Cardiac muscle cell (in vitro differentiated cells and primary cell): ENCODE measurements at regions not wholly inside any gene's neighbourhood (a gene's known extent, or its start where the extent isn't known, plus 50 kb on each side); places are given as distances from the start of the nearest gene placed in this dataset.

ENCODE experiments used
- DNase-seq, 2 donors: peaks; one replicate each; pipeline versions ENCODE4 v3.0.0 to v3.0.0-alpha.2; 2010 to 2017; ENCODE audit warnings: low read depth in 1 of 2, low spot score in 1 of 2
- H3K27ac ChIP-seq: fragments of 200-600 bp; sonication (generic); 2 replicates; pipeline ENCODE4 v1.5.1; 2016
- H3K27me3 ChIP-seq: fragments of 200-600 bp; sonication (generic); 2 replicates; pipeline ENCODE4 v1.6.0; 2016; ENCODE audit warnings: control low read depth
- H3K36me3 ChIP-seq: fragments of 200-600 bp; sonication (generic); 2 replicates; pipeline ENCODE4 v1.5.1; 2016; ENCODE audit warnings: control low read depth
- H3K4me1 ChIP-seq: fragments of 200-600 bp; sonication (generic); 2 replicates; pipeline ENCODE4 v1.8.1; 2017; ENCODE audit warnings: low read depth, mild to moderate bottlenecking, mixed run types
- H3K4me3 ChIP-seq: fragments of 200-600 bp; sonication (generic); 2 replicates; pipeline ENCODE4 v1.5.1; 2016; ENCODE audit warnings: mild to moderate bottlenecking
- H3K9me3 ChIP-seq: fragments of 200-600 bp; sonication (generic); 2 replicates; pipeline ENCODE4 v1.5.1; 2017; ENCODE audit warnings: low read depth, mild to moderate bottlenecking, control low read depth
- CTCF ChIP-seq: IDR thresholded peaks from 2 replicates; pipeline ENCODE4 v1.5.1; 2012; ENCODE audit warnings: low read depth, mild to moderate bottlenecking, low read length

GRCh38 chr9:126117631-126118030 is 209.0 kb upstream of the MVB12B start:
- Histone ChIP-seq H3K4me3 (no peak overlapping the region), H3K27ac (no peak overlapping the region), H3K9me3 (no peaks in the 10 kb centered on the region), H3K36me3 (no peaks in the 10 kb centered on the region), H3K4me1 (no peaks in the 10 kb centered on the region), H3K27me3 (peaks cover 8% of the 10 kb centered on the region)
- no peak for DNase-seq
- no peak for TF ChIP-seq CTCF

- Histone ChIP-seq H3K27me3 (peaks cover 10% of the 10 kb centered on the region), H3K36me3 (no peaks in the 10 kb centered on the region), H3K27ac (no peak overlapping the region), H3K4me1 (no peaks in the 10 kb centered on the region), H3K4me3 (no peak overlapping the region), H3K9me3 (no peaks in the 10 kb centered on the region)
- no peak for TF ChIP-seq CTCF
- no peak for DNase-seq
These were observed 206.9 kb upstream of the MVB12B start for GRCh38 chr9:126119731-126120130.

GRCh38 chr9:126122901-126123616 is 203.6 kb upstream of the MVB12B start:
- Histone ChIP-seq H3K27me3 (peaks cover 10% of the 10 kb centered on the region), H3K36me3 (no peaks in the 10 kb centered on the region), H3K4me1 (peaks cover 15% of the 10 kb centered on the region), H3K4me3 (no peak overlapping the region), H3K27ac (no peak overlapping the region), H3K9me3 (no peaks in the 10 kb centered on the region)
- TF ChIP-seq CTCF = no peak
- no peak for DNase-seq

GRCh38 chr9:126123927-126124326 is 202.7 kb upstream of the MVB12B start:
- H3K27me3 ChIP-seq = peaks cover 10% of the 10 kb centered on the region
- H3K9me3 ChIP-seq = no peaks in the 10 kb centered on the region
- TF ChIP-seq CTCF = no peak

GRCh38 chr9:126125177-126125576 is 201.5 kb upstream of the MVB12B start:
- peaks cover 15% of the 10 kb centered on the region for H3K4me1 ChIP-seq
- no peaks in the 10 kb centered on the region for H3K9me3 ChIP-seq
- peak overlapping the region; percentile 75 for H3K27ac ChIP-seq
- H3K4me3 ChIP-seq = no peak overlapping the region
- DNase-seq = peak; percentile 15 to 74
- peaks cover 6% of the 10 kb centered on the region for H3K27me3 ChIP-seq
- no peak for TF ChIP-seq CTCF
- H3K36me3 ChIP-seq = no peaks in the 10 kb centered on the region

More at GRCh38 chr9:126123927-126124326, 202.7 kb upstream of the MVB12B start:
- no peaks in the 10 kb centered on the region for H3K36me3 ChIP-seq
- no peak overlapping the region for H3K4me3 ChIP-seq
- H3K4me1 ChIP-seq = peaks cover 15% of the 10 kb centered on the region
- H3K27ac ChIP-seq = no peak overlapping the region
- no peak for DNase-seq
